ENCODE measurements at regions not wholly inside any gene's neighbourhood (a gene's known extent, or its start where the extent isn't known, plus 50 kb on each side); places are given as distances from the start of the nearest gene placed in this dataset.

GRCh38 chr7:142513178-142513955 lies 235.9 kb upstream of the PRSS1 start:
- TF ChIP-seq, protein P1, sequence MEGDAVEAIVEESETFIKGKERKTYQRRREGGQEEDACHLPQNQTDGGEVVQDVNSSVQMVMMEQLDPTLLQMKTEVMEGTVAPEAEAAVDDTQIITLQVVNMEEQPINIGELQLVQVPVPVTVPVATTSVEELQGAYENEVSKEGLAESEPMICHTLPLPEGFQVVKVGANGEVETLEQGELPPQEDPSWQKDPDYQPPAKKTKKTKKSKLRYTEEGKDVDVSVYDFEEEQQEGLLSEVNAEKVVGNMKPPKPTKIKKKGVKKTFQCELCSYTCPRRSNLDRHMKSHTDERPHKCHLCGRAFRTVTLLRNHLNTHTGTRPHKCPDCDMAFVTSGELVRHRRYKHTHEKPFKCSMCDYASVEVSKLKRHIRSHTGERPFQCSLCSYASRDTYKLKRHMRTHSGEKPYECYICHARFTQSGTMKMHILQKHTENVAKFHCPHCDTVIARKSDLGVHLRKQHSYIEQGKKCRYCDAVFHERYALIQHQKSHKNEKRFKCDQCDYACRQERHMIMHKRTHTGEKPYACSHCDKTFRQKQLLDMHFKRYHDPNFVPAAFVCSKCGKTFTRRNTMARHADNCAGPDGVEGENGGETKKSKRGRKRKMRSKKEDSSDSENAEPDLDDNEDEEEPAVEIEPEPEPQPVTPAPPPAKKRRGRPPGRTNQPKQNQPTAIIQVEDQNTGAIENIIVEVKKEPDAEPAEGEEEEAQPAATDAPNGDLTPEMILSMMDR (IDR thresholded peaks at IDR 0.05) = no peak
- no peak for TF ChIP-seq POLR2AphosphoS5 (IDR thresholded peaks at IDR 0.05)
- TF ChIP-seq POLR2A (IDR thresholded peaks at IDR 0.05) = no peak
